Sigmoid colon (tissue), 3 donors: ENCODE measurements at regions not wholly inside any gene's neighbourhood (a gene's known extent, or its start where the extent isn't known, plus 50 kb on each side); places are given as distances from the start of the nearest gene placed in this dataset.

Experiments
- POLR2A ChIP-seq, 2 donors: fragments of 450-650 bp; IDR thresholded peaks; one replicate each; pipeline ENCODE4 v1.6.1; 2016; ENCODE audit warnings: antibody characterized with exemption in 2 of 2, mild to moderate bottlenecking in 2 of 2, moderate library complexity in 2 of 2
- TF ChIP-seq, protein P1 (sequence below), 4 experiments: fragments of 450-650 bp in 3 of 4; fragments of 200-600 bp in 1 of 4; IDR thresholded peaks; one replicate each; pipeline ENCODE4 v1.5.1; 2016 to 2019; ENCODE audit warnings: antibody characterized with exemption in 4 of 4, mild to moderate bottlenecking in 3 of 4, moderate library complexity in 2 of 4

DNA sequence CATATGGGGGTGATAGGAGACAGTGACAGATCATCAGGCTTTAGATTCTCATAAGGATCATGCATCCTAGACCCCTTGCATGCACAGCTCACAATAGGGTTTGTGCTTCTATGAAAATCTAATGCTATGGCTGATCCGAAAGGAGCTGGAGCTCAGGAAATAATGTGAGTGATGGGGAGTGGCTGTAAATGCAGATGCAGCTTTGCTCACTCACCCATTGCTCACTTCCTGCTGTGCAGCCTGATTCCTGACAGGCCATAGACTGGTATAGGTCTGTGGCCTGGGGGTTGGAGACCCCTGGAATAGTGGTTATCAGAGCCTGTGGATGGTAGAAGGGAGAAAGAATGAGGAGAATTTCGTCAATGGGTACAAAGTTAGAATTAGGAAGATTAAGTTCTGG is 2751.1 kb downstream of the ARAP2 start:
- TF ChIP-seq, protein P1, sequence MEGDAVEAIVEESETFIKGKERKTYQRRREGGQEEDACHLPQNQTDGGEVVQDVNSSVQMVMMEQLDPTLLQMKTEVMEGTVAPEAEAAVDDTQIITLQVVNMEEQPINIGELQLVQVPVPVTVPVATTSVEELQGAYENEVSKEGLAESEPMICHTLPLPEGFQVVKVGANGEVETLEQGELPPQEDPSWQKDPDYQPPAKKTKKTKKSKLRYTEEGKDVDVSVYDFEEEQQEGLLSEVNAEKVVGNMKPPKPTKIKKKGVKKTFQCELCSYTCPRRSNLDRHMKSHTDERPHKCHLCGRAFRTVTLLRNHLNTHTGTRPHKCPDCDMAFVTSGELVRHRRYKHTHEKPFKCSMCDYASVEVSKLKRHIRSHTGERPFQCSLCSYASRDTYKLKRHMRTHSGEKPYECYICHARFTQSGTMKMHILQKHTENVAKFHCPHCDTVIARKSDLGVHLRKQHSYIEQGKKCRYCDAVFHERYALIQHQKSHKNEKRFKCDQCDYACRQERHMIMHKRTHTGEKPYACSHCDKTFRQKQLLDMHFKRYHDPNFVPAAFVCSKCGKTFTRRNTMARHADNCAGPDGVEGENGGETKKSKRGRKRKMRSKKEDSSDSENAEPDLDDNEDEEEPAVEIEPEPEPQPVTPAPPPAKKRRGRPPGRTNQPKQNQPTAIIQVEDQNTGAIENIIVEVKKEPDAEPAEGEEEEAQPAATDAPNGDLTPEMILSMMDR (IDR thresholded peaks at IDR 0.05) = no peak
- no peak for TF ChIP-seq POLR2A (IDR thresholded peaks at IDR 0.05)
